ENCODE measurements at regions not wholly inside any gene's neighbourhood (a gene's known extent, or its start where the extent isn't known, plus 50 kb on each side); places are given as distances from the start of the nearest gene placed in this dataset.

DNA sequence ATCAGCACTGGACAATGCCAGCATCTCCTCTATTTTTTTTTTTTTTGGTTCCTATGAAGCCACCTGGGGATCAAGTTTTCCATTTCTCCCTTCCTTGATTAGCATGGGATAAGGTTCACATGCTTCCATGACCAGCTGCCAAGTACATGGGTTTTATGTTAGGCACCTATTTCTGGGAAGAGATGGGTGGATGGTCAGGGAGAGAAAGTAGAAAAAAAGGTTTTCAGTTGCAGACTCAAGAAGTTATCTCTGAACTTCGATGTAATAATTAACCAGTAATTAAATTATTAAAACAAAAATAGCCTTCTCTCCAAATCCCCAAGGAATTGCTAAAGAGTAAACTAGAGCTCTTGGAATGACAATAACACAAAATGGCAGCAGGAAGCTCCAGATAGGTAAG lies 164.9 kb upstream of the MAF start:
- no peak for TF ChIP-seq TCF4 (CRISPR knock-in tag; IDR thresholded peaks at IDR 0.05; ENCODE audit: borderline replicate concordance)
- TF ChIP-seq, protein P1, sequence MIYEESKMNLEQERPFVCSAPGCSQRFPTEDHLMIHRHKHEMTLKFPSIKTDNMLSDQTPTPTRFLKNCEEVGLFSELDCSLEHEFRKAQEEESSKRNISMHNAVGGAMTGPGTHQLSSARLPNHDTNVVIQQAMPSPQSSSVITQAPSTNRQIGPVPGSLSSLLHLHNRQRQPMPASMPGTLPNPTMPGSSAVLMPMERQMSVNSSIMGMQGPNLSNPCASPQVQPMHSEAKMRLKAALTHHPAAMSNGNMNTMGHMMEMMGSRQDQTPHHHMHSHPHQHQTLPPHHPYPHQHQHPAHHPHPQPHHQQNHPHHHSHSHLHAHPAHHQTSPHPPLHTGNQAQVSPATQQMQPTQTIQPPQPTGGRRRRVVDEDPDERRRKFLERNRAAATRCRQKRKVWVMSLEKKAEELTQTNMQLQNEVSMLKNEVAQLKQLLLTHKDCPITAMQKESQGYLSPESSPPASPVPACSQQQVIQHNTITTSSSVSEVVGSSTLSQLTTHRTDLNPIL (CRISPR knock-in tag; IDR thresholded peaks at IDR 0.05; ENCODE audit: low read depth), result no peak
